Neural progenitor cell (in vitro differentiated cells): ENCODE measurements at regions not wholly inside any gene's neighbourhood (a gene's known extent, or its start where the extent isn't known, plus 50 kb on each side); places are given as distances from the start of the nearest gene placed in this dataset.

Experiments used
- DNase-seq: peaks from one replicate; pipeline ENCODE4 v3.0.0-alpha.2; 2016; ENCODE audit warnings: low spot score
- H2AFZ ChIP-seq: fragments of 200-600 bp; sonication (generic); replicated peaks from 2 replicates; pipeline ENCODE4 v1.6.1; 2016; ENCODE audit warnings: antibody characterized with exemption
- H3F3A ChIP-seq: fragments of 200-600 bp; sonication (generic); 2 replicates; pipeline ENCODE4 v1.6.1; 2016; ENCODE audit warnings: antibody characterized with exemption, low read depth
- H3K27ac ChIP-seq: fragments of 200-600 bp; sonication (generic); 2 replicates; pipeline ENCODE4 v1.5.1; 2016; ENCODE audit warnings: mild to moderate bottlenecking
- H3K27me3 ChIP-seq: fragments of 200-600 bp; sonication (generic); 2 replicates; pipeline ENCODE4 v1.6.1; 2016; ENCODE audit warnings: mild to moderate bottlenecking, moderate library complexity
- H3K36me3 ChIP-seq: fragments of 200-600 bp; sonication (generic); 2 replicates; pipeline ENCODE4 v1.5.1; 2016
- H3K4me1 ChIP-seq: fragments of 200-600 bp; sonication (generic); 2 replicates; pipeline ENCODE4 v1.6.1; 2016; ENCODE audit warnings: mixed run types
- H3K4me2 ChIP-seq: fragments of 200-600 bp; sonication (generic); 2 replicates; pipeline ENCODE4 v1.6.1; 2016
- H3K4me3 ChIP-seq: fragments of 200-600 bp; sonication (generic); 2 replicates; pipeline ENCODE4 v1.5.1; 2016
- H3K79me2 ChIP-seq: fragments of 200-600 bp; sonication (generic); 2 replicates; pipeline ENCODE4 v1.6.1; 2016; ENCODE audit warnings: low read depth
- H3K9ac ChIP-seq: fragments of 200-600 bp; sonication (generic); 2 replicates; pipeline ENCODE4 v1.6.1; 2016
- H3K9me3 ChIP-seq: fragments of 200-600 bp; sonication (generic); 2 replicates; pipeline ENCODE4 v1.5.1; 2016; ENCODE audit warnings: low read depth
- H4K20me1 ChIP-seq: fragments of 200-600 bp; sonication (generic); 2 replicates; pipeline ENCODE4 v1.6.1; 2016; ENCODE audit warnings: low read depth
- H3K27ac Mint-ChIP-seq: 3 replicates; pipeline ENCODE4 v1.8.0; 2021; ENCODE audit warnings: mixed read lengths
- H3K27me3 Mint-ChIP-seq: 2 replicates; pipeline ENCODE4 v1.8.0; 2022; ENCODE audit warnings: low read depth, mild to moderate bottlenecking, inconsistent platforms, moderate library complexity, mixed read lengths; ENCODE audit not compliant: insufficient read depth
- H3K36me3 Mint-ChIP-seq: 3 replicates; pipeline ENCODE4 v1.8.0; 2021; ENCODE audit warnings: mixed read lengths
- H3K4me1 Mint-ChIP-seq: 3 replicates; pipeline ENCODE4 v1.8.0; 2021; ENCODE audit warnings: mixed read lengths
- H3K4me3 Mint-ChIP-seq: 3 replicates; pipeline ENCODE4 v1.8.0; 2021; ENCODE audit warnings: mild to moderate bottlenecking, moderate library complexity, mixed read lengths
- H3K9me3 Mint-ChIP-seq: 3 replicates; pipeline ENCODE4 v1.8.0; 2020; ENCODE audit warnings: mixed read lengths
- EZH2 ChIP-seq: fragments of 200-600 bp; sonication (generic); IDR thresholded peaks from 2 replicates; pipeline ENCODE4 v1.6.1; 2017; ENCODE audit warnings: antibody characterized with exemption, mild to moderate bottlenecking, moderate library complexity
- EZH2phosphoT487 ChIP-seq: fragments of 200-600 bp; sonication (generic); IDR thresholded peaks from 2 replicates; pipeline ENCODE4 v1.6.1; 2017; ENCODE audit warnings: antibody characterized with exemption
- TF ChIP-seq, protein P1 (sequence below): fragments of 200-600 bp; sonication (generic); IDR thresholded peaks from 2 replicates; pipeline ENCODE4 v1.5.1; 2017; ENCODE audit warnings: antibody characterized with exemption, mild to moderate bottlenecking

DNA sequence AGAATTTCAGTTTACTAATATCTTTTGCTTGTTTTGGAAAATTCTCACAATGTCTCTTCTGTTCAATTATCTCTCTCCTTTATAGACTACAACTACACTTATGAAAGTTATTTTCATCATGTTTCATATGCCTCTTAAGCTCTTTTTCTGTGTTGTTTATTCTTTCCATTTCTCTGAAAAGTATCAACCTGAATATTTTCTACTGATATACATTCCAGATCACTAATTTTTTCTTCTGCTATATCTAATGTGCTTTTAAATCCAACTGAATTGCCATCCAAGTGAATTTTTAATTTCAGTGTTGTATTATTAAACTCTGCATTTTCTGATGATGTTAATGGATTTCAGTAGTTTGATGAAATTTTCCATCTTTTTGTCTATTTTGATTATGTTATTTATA is 301.3 kb downstream of the HRH4 start:
- Histone ChIP-seq H3K27me3 (no peaks in the 10 kb centered on the region), H3K9ac (no peak overlapping the region), H4K20me1 (no peaks in the 10 kb centered on the region), H3K4me1 (no peaks in the 10 kb centered on the region), H3K9me3 (no peaks in the 10 kb centered on the region), H3K36me3 (no peaks in the 10 kb centered on the region), H3K27ac (no peak overlapping the region), H3K4me3 (no peak overlapping the region), H3F3A (no peaks in the 10 kb centered on the region), H3K79me2 (no peaks in the 10 kb centered on the region), H3K4me2 (no peak overlapping the region), H2AFZ (no peak overlapping the region)
- H3K36me3 Mint-ChIP-seq, result no peaks in the 10 kb centered on the region
- DNase-seq, result no peak
- TF ChIP-seq, protein P1, sequence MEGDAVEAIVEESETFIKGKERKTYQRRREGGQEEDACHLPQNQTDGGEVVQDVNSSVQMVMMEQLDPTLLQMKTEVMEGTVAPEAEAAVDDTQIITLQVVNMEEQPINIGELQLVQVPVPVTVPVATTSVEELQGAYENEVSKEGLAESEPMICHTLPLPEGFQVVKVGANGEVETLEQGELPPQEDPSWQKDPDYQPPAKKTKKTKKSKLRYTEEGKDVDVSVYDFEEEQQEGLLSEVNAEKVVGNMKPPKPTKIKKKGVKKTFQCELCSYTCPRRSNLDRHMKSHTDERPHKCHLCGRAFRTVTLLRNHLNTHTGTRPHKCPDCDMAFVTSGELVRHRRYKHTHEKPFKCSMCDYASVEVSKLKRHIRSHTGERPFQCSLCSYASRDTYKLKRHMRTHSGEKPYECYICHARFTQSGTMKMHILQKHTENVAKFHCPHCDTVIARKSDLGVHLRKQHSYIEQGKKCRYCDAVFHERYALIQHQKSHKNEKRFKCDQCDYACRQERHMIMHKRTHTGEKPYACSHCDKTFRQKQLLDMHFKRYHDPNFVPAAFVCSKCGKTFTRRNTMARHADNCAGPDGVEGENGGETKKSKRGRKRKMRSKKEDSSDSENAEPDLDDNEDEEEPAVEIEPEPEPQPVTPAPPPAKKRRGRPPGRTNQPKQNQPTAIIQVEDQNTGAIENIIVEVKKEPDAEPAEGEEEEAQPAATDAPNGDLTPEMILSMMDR, result no peak
- TF ChIP-seq EZH2 (no peak), EZH2phosphoT487 (no peak)
- peaks cover 13% of the 10 kb centered on the region for H3K4me1 Mint-ChIP-seq
- no peak overlapping the region for H3K4me3 Mint-ChIP-seq
- H3K9me3 Mint-ChIP-seq, result peaks cover 12% of the 10 kb centered on the region
- no peak overlapping the region for H3K27ac Mint-ChIP-seq
- H3K27me3 Mint-ChIP-seq, result no peaks in the 10 kb centered on the region

DNA sequence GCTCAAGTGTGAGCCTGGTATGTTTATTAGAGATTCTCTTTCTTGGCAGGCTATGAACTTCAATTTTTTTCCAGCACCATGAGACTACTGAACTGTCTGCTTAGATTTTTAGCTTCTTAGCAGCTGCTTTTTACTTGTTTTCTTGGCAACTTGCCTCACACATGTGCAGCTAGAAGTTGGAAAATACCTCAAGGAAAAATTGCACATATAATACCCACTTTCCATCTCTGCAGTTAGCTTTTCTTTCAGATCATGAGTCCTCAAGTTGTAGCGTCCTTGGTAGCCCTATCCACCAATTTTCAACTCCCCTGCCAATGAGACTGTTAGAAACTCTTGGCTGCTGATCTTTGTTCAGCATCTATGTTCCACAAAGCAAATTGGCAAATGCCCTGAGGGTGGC is 302.1 kb downstream of the HRH4 start:
- H3K27me3 ChIP-seq, result no peaks in the 10 kb centered on the region

DNA sequence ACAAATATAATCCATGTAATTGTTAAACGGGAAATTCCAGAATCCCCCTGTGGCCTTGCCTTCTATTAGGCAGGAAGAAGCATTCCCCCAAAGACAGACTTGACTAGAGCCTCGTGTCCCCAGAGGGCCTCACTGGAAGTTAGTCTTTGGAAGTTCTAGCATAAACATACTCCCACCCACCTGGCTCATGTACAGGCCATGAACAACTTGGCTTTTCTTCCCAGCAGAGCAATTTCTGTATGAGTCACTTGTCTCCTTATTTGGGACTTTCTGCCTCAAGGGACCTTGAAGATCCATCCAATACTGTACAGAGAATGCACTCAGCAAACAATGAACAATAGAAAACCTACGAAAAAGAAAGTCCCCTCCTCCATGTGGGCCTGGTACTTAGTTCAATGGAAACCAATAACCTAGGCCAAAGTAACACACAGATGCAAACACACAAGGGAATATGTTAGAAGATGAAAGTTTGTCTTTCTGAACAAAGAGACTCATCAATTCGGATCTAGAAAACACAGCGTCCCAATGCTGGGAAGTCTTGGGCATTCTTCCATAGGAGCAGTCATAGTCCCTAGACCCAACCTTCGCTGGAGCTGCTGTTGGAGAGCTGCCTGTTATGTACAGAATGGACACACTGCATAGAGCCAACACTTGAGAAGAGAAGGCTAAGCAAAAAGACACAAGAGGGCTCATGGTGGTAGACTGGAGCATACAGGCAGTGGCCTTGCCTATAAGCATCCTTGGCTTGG is 303.5 kb downstream of the HRH4 start:
- H3K9ac ChIP-seq, result no peak overlapping the region
- peaks cover 2% of the 10 kb centered on the region for H3K27me3 Mint-ChIP-seq
- H3K79me2 ChIP-seq, result no peaks in the 10 kb centered on the region
- peaks cover 1% of the 10 kb centered on the region for H3K4me1 Mint-ChIP-seq
- no peak overlapping the region for H3K27ac ChIP-seq
- no peak overlapping the region for H3K27ac Mint-ChIP-seq
- H3K4me1 ChIP-seq, result no peaks in the 10 kb centered on the region
- no peak overlapping the region for H3K4me2 ChIP-seq
- TF ChIP-seq EZH2 (no peak), EZH2phosphoT487 (no peak)
- TF ChIP-seq, protein P1, result no peak
- no peak overlapping the region for H3K4me3 Mint-ChIP-seq
- H3K9me3 ChIP-seq, result no peaks in the 10 kb centered on the region
- DNase-seq, result no peak
- H3K9me3 Mint-ChIP-seq, result peaks cover 14% of the 10 kb centered on the region
- H3K27me3 ChIP-seq, result no peaks in the 10 kb centered on the region
- H2AFZ ChIP-seq, result no peak overlapping the region
- H3K4me3 ChIP-seq, result no peak overlapping the region
- no peaks in the 10 kb centered on the region for H4K20me1 ChIP-seq
- no peaks in the 10 kb centered on the region for H3K36me3 ChIP-seq
- no peaks in the 10 kb centered on the region for H3F3A ChIP-seq
- H3K36me3 Mint-ChIP-seq, result no peaks in the 10 kb centered on the region

More for the DNA sequence above, 302.1 kb downstream of the HRH4 start:
- H3K27me3 Mint-ChIP-seq, result no peaks in the 10 kb centered on the region
- DNase-seq, result no peak
- H3K36me3 Mint-ChIP-seq, result no peaks in the 10 kb centered on the region
- H3K9ac ChIP-seq, result no peak overlapping the region
- no peak overlapping the region for H3K4me3 Mint-ChIP-seq
- no peaks in the 10 kb centered on the region for H3K4me1 ChIP-seq
- H3K9me3 Mint-ChIP-seq, result peaks cover 14% of the 10 kb centered on the region
- H3K36me3 ChIP-seq, result no peaks in the 10 kb centered on the region
- no peaks in the 10 kb centered on the region for H4K20me1 ChIP-seq
- H2AFZ ChIP-seq, result no peak overlapping the region
- TF ChIP-seq, protein P1, result no peak
- no peak for TF ChIP-seq EZH2
- TF ChIP-seq EZH2phosphoT487, result no peak
- no peak overlapping the region for H3K27ac Mint-ChIP-seq
- peaks cover 7% of the 10 kb centered on the region for H3K4me1 Mint-ChIP-seq
- no peaks in the 10 kb centered on the region for H3K79me2 ChIP-seq
- no peak overlapping the region for H3K4me3 ChIP-seq
- no peak overlapping the region for H3K4me2 ChIP-seq
- H3K27ac ChIP-seq, result no peak overlapping the region
- no peaks in the 10 kb centered on the region for H3F3A ChIP-seq
- H3K9me3 ChIP-seq, result no peaks in the 10 kb centered on the region
